NCI-H146 treated with DMSO at 0.1 percent for 48 hours (cell line): ENCODE measurements at regions not wholly inside any gene's neighbourhood (a gene's known extent, or its start where the extent isn't known, plus 50 kb on each side); places are given as distances from the start of the nearest gene placed in this dataset.
"Not testable (repeated sequence)": the region's sequence is repeated elsewhere in the genome, so short reads cannot be mapped to it uniquely, and the experiment has no call there.

ENCODE experiments used
- DNase-seq: peaks from one replicate; lab custom pipeline; 2025; ENCODE audit not compliant: unreplicated experiment; lab: John Stamatoyannopoulos, UW

DNA sequence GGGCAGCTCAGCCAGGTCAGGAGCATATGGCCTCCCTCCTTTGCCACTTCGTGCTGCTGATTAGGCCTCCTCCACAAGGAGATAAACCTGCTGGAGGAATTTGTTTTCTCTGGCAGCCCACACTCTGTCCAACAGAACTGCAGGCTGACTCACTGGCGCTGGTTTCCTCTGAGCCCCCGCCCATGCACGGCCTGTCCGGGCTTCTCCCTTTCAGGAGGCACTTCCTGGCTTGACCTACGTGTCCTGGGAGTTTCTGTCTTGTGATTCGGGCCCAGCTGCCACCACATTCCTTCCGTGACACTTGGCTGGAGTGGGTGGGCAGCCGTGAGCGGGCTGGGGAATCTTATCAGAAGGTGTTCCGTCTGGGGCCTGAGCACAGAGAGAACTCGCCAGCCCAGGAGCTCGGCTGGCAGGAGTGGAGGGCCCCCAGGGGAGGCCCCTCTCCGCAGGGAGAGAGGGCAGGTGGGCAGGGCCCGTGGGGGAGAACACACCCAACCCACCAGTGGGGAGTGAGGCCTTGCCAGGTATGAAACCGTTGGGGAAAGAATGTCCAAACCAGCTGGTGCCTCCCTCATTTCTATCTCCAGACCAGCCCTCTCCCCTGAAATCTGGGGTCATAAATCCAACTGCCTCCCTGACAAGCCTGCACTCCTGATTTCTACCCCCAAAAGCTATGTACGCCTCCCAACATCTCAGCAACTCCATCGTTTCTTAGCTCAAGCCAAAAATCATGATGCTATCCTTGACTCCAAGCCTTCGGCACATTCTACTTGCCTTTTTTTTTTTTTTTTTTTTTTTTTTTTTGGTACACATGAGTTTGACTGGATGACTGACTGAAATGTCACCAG lies 110.6 kb upstream of the MEF2A start:
- DNase-seq = no peak

DNA sequence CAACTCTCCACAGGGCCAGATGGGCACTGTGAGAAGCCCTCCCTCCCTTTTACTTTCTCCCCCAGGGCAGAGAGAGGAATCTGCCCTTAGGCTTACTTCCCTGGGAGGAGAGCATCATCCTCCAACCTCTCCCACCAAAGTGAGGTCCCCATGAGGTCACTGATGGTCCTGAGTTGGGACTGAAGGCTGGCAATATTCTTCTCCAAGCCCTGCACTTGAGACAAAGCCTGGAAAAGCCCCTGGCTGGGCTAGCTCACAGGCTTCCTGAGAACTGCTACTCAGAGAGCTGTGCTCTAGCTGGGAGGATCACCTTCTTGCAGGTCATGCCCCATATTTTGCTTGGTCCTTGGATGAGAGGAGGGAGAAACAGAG lies 110.0 kb upstream of the MEF2A start:
- no peak for DNase-seq

DNA sequence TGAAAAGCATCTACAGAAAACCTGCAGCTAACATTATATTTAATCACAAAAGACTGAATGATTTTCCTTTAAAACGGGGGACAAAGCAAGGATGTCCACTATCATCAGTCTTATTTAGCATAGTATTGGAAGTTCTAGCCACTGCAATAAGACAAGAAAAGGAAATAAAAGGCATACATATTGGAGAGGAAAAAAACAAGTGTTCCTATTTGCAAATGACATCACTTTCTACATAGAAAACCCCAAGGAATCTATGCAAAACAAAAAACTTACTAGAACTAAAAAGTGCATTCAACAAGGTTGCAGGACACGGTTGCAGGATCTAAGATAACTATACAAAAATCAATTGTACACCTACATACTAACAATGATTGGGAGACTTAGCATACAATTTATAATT lies 101.6 kb upstream of the MEF2A start:
- DNase-seq = no peak

DNA sequence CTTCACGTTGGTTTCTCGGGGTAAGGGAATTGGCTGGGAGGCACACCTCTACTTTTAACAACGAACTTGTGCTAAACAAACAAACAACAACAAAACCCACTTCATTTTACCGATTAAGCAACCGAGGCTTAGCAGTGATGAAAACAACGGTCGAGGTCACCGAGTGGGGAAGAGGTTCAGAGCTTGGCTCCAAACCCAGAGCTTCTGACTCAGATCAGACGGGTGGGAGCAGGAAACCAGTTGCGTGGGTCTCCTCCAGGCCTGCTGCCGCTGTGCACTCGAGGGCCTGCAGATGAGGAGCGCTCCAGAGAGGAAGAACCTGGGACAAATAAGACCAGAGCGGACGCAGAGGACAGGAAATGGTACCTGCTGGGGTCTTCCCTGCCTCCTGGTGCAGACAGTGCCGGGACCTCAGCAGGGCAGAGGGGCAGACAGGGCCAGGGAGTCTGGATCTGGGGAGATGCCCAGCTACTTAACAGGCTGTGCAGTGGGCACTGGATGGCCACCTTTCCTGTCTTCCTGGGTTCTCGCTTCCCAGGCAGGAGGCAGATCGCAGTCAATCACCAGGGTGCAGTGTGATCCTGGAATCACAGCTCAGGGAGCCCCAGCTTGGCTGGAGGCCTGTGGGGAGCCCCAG lies 99.0 kb upstream of the MEF2A start:
- no peak for DNase-seq

DNA sequence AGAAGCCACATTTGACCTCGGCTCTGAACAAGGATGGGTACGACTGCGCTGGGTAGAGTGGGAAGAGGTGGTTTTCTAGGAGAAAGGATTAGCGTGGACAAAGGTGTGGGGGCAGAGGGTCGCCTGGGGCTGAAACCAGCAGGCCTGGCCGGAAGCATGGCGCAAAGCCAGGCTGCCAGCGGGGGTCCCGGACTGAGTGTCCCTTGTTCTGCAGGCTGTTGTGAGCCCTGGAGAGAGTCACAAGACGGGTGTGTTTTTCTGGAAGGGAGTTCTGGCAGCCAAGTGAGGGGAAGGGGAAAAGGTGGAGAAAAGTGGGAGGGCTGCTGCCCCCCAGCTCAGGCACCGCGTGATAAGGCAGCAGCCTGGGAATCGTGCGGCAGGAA lies 98.5 kb upstream of the MEF2A start:
- peak; percentile 35 for DNase-seq

DNA sequence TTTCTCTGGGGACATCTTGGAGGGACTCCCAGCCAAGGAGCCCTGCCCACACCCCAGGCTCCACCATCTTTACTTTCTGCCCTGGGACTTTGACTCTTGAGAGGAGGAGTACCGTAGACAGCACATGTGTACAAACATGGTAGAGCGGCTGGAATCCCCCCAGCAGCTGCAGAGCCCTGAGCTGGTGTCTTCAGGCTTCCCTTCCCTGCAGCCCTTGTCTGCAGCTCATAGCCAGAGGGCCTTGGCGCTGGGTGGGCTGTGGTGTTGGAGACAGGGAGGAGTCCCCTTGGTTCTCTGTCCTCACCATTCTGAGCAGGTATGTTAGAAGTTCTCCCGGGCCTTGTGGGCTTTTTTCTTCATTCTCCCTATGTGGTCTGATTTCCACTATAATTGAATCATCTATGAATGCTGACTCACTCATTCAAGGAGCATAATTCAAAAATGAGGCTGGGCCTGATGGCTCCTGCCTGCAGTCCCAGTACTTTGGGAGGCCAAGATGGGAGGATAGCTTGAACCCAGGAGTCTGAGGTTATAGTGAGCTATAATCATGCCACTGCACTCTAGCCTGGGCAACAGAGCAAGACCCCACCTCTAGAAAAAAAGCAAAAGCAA lies 97.8 kb upstream of the MEF2A start:
- no peak for DNase-seq

DNA sequence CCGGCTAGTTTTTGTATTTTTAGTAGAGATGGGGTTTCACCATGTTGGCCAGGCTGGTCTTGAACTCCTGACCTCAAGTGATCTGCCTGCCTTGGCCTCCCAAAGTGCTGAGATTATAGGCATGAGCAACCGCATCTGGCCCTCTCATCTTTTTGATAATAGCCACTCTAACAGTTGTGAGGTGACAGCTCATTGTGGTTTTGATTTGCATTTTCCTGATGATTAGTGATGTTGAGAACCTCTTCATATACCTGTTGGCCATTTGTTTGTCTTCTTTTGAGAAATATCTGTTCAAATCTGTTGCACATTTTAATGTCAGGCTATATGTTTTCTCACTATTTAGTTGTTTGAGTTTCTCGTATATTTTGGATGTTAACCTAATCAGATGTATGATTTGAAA lies 95.6 kb upstream of the MEF2A start:
- DNase-seq = not testable (repeated sequence)

DNA sequence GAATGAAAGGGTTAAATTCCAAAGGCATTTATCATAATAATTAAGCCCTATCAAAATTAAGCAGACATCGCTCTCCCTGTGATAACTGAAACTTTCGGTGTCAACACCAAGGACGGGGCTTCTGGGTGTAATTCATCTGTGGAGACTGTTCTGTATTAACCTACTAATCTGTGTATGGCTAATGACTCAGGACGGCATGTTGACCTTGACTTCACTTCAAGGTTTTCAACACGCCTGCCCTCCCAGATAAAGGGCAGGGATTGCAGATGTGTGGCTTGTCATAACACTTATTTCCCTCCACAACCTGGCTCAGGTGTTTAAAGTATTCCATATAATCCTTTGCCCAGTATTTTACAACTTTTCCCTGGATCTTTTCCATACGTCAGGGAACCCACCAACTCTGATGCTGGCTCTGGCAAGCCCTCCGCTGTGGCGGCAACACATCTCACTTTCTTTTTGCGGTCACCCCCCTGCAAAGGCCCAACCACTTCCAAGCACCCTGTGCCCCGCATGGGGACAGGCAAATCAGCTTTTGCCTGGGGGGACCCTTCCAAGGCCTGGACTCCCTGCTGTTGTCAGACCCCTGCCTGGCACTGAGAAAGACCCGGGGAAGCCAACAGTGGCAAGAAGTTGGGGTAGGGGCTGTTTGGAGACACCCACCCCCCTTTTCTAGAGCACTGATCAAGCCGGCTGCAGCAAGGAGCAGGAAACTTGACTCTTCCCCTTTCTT lies 93.2 kb upstream of the MEF2A start:
- DNase-seq = no peak

DNA sequence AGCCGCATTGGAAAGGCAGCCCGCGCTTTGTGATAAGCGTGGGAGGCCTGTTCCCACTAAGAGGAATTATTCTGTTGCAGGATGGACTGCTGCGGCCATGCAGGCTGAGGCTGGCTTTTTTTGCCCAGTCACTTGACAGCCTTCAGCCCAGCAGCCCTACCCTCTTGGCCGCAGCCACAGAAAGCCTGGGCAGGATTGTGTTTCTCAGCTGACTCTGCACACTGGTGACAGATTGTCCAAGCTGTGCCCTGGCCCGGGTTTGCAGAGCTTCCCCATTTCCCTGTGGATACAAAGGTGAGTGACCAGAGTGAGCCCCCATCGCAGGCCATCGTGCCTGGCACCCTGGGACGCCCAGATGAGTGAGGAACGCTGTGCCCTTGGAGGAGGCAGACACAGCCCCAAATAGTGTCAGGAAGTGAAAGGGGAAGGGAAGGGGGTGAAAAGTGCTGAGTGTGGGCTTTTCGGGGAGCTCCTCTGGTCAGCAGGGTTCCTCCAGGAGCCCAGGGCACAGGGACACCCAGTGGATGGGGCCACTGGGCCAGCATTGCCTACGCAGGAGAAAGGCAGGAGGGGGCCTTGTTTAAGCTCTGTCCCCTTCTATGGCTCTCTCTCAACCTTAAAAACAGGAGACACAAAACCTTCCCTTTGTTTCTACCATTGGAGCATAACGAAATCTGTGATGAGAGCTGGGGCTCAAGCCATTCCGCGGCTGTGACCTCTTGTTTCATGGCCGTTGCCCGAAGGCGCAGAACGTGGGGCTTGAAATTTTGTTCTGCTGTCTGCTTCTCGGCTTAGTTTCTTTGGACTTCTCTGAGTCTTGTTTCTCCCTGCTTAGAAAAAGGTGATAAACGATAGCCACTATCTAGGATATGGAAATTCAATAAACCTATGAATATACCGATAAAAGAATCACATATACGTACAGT lies 91.5 kb upstream of the MEF2A start:
- no peak for DNase-seq

DNA sequence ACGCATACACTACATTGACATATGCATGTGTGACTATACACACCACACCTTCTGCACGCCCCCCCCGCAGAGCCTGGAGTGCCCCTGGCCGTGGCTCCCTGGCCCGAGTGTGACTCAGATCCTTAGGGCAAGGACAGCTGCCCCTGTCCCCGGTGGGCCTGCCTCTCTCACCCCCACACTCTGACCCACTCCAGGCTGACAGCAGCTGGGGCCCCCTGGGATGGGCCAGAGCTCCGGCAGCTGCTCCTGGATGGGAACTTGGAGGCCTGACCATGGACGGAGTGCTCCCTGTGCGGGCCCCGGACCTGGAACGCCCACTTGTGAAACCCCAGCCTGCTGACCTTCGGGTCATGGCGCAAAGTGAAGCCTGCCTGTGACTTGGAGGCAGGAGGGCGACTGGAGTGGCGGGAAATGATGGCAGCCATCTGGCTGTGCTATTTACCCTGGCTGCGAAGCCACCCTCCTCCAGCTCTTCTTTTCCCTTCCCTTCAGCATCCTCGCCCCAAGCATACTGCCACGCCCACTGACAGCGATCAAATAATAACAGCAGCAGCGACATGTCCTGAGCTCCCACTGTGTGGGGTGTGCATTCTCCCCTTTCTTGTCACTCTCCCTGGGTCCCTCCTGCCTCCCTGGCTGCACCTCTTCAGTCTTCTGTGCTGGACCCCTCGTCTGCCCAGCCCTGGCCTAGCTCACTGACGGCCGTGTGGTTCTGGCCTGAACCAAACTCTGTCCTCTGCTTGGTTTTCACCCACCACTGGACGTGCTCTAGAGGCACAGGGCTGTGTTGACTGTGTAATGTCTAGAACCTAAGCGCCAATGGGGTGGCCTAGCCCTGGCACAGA lies 90.7 kb upstream of the MEF2A start:
- no peak for DNase-seq

DNA sequence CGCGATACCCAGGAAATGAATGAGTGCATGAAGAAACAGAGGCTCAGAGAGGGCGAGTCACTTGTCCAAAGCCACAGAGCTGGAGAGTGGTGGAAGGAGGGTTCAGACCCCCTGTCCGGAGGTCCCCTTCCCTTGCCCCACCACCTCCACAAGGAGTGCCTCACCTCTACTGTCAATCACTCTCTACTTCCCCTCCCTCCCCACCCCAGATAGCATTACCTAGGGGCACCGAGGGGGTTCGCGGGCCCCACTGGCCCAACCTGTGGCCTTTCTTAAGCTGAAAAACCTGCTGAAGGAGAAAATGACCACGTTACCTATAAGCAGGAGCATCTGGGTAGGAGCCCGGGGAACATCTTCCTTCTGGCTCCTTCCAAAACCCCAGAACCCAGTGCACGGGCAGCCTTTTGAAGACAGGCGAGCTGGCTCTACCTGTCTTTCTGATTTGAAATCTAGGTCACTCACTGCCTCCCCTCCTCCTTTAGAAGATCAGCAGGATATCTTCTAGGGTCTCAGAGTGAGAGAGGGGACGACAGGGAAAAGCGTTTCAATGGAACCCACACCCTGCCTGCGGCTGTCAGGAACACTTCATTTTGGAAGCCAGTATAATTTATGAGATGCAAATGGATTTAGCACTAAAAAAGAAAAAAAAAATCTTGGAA lies 89.9 kb upstream of the MEF2A start:
- DNase-seq = no peak

DNA sequence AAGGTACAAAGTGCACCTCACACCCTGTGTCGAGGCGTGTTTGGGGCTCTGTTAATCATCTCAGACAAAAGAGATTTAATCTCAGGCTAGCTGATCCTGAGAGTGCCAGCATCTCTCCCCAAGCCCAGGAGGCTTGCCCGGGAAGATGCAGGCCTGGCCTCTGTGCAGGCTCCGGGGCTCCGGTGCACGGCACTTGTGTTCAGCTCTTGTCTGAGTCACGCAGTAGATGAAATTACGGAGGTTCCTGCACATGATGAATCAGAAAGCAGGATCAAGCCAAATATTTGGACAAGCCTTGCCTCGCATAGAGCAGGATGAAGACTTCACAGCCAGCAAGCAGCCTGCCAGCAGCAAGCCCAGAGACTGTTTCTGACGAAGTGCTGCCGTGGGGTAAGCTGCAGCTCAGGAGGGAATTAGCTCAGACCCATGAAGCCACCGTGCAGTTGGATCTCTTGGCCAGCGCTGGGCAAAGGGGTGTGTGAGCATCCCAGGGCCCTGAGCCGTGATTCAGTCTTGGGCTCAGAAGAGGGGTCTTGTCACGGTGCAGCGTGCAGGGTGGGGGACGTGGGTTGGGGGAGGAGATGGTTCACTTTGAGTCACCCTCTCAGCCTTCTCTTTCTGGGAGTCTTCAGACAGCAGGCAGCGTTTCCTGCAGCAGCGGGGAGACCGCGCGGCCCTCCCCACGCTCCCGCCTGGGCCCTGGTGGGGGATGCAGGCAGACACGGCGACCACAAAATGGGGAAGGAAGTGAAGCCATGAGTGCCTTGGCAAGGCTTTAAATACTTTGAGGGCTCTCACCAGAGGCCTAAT lies 89.2 kb upstream of the MEF2A start:
- DNase-seq = no peak

DNA sequence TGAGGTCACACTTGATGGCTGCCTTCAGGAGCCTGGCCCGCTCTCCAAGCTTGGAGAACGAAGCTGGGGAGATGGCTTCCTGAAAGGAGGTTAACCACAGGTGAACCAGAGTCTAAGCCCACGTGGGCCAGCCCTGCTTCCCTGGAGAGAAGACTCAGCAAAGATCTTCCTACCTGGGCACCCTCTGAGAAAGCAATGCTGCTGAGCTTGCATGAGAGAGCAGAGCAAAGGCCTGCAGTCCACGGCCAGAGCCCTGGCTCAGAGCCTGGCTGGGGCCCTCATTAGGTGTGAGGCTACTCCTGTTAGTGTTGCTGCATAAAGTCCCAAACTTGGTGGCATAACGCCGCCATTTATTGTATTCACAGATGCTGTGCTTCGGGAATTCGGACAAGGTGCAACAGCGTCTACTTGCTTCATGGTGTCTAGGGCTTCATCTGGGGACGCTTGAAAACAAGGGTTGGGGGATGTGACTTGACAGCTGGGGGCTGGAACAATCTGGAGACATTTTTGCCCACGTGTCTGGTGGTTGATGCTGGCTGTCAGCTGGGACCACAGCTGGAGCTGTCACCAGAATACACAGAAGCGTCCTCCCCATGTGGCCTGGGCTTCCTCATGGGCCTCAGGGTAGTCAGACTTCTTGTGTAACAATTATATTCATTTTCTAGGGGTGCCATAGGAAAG lies 87.9 kb upstream of the MEF2A start:
- DNase-seq = no peak

DNA sequence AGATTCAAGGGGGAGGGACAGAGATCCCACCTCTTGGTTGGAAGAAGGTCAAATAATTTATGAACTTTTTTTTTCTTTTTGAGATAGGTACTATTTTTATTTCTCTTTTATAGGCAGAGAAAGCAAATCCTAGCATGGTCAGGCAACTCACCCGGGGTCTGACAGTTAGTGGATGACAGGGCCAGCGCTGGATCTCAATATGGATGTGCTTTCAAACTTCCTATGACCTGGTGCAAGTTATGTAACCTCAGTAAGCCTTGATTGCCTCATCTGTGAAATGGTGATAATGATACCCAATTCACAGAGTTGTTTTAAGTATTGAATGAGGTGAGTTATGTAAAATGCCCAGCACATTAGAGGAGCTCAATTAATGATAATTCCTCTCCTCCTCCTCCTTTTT lies 86.8 kb upstream of the MEF2A start:
- no peak for DNase-seq

DNA sequence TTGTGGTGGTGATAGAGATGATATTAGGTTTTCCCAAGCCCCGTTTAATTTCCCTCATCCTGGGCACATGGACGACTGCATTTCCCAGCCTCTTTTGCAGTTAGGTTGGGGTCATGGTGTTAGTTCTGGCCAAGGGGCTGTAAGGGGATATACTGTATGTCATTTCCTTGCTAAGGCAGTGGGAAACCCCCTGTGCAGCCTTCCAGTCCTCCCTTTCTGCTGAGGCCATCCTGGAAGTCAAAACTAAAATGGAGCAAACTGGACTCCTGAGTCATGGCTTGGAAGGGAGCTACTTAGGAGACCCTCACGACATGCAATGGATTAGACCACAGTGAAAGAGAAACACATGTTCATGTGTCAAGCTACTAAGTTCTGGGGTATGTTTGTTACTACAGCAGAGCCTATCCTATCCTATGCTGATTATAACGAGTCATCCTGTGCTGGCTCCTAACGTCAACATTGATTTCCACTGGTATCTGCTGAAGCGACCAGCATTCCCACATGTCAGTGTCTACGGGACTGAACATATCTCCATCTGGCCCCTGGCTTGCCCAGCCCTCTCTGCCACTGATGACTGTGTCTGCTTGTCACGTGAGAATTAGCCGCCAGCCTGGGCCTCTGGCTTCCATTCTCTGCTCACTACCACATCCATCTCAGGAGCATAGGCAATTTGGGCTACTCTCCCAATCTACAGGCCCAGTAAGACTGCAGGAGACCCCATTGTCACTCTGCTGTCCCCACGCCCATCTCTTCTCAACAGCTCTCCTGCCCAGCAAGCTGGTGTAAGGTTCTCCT lies 85.6 kb upstream of the MEF2A start:
- no peak for DNase-seq

DNA sequence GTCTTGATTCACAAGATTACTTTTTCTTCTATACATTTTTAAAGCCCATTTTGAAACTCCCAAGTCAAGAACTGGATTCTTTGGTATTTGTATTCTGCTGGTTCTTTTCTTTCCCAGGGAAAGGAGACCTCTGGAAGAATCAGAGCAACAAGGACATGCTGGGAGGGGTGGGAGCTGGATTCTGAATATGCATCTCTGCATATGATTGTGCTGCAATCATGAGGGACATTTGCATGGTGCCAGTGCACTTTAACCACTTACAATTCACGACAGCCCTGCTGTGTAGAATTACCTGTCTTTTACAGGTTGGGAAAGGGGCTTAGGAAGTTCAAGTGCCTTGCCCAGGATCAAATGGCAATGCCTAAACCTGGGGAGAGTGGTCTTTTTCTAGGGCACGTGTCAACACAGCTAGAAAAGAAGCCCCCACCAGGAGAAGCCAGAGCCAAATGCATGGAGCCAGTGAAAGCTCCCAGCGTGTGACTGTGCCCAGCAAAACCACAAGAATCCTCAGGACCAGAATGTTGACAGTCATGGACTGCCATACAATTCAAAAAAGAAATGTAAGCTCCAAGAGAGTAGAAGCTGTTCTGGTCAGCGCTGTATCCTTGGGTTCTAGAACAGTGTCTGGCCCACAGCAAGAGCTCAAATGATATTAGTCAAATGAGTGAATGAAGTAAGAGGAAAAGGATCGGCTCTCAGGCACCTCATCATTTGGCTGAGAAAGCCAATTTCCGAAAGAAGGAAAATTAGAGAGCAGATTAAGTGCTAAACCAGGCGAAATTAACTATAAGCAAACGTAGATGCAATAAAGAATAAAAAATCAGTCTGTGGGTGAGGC lies 84.5 kb upstream of the MEF2A start:
- DNase-seq = no peak
